ENCODE measurements at regions not wholly inside any gene's neighbourhood (a gene's known extent, or its start where the extent isn't known, plus 50 kb on each side); places are given as distances from the start of the nearest gene placed in this dataset.
"Not testable (repeated sequence)": the region's sequence is repeated elsewhere in the genome, so short reads cannot be mapped to it uniquely, and the experiment has no call there.

DNA sequence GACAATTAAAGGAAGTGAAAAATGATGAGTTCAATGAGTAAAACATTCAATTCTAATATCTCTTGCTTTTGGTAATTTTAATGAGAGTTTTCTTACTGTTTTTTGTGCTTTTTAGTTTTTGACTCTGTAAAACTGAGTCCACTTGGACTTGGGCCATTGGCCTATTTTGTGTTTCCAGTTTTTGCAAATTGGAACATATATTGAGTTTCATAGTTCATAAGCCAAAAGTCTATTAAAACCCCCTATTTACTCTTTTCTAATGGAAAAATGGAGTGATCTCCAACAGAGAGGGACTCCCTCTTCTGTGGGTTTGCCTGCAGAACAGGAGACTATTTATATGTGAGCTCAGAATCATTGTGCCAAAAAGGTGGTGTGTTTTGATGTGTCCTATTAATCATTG lies 219.7 kb upstream of the SPRY2 start:
- no peak for DNase-seq (ENCODE audit: low read depth in 2 of 2)

DNA sequence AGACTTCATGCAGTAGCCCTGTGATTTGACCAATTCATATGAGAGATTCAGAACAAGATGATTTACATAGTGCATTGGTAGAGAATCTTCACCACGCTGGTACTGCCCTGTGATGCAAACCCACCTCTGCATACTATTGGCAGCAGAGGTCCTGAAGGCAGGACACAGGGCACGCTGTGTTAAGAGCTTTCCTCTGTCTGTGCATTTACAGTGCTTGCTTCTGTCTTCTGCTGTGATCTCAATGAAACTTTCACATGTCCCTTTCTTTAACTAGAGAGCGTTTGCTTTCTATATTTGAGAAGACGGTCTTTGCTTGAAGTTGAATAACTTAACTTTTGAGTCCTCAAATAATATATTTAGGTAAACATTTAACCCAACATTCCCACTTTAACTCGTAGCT lies 219.0 kb upstream of the SPRY2 start:
- DNase-seq (ENCODE audit: low read depth in 2 of 2): no peak

GRCh38 chr13:80558074-80558473 lies 217.1 kb upstream of the SPRY2 start:
- DNase-seq (ENCODE audit: low read depth in 2 of 2): no peak

GRCh38 chr13:80555796-80556678 lies 215.1 kb upstream of the SPRY2 start:
- no peak for DNase-seq (ENCODE audit: low read depth in 2 of 2)

DNA sequence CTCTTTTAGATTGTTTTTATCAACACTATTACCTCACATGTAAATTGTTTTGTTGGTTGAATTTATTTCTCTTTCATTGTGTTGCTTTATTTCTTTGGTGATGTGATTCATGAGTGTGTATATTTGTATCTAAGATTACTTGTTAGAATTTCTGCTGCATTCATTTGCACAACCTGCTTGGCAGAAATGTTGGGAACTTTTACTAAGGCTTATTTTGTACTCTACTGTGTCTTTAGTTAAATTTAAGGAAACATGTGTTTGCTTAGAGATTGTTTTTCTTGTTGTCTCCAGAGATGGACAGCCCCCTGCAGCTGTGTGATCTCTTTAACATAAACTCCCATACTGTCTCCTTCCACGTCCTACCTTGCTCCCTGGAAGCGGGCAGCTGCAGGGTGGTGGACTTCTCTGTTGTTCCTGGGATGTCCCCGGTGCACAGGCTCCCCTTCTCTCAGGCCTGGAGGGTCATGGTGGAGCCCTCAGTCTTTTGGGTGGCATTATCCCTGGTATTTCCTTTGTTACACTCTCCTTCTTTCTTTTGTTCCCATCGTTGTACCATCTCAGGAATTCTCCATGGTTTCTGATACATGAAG lies 212.0 kb upstream of the SPRY2 start:
- no peak for DNase-seq (ENCODE audit: low read depth in 2 of 2)

GRCh38 chr13:80551650-80552497 lies 210.9 kb upstream of the SPRY2 start:
- DNase-seq (ENCODE audit: low read depth in 2 of 2): no peak

- no peak for DNase-seq (ENCODE audit: low read depth in 2 of 2)
These were observed 210.1 kb upstream of the SPRY2 start for GRCh38 chr13:80550971-80551441.

GRCh38 chr13:80548915-80549314 lies 208.0 kb upstream of the SPRY2 start:
- no peak for DNase-seq (ENCODE audit: low read depth in 2 of 2)

DNA sequence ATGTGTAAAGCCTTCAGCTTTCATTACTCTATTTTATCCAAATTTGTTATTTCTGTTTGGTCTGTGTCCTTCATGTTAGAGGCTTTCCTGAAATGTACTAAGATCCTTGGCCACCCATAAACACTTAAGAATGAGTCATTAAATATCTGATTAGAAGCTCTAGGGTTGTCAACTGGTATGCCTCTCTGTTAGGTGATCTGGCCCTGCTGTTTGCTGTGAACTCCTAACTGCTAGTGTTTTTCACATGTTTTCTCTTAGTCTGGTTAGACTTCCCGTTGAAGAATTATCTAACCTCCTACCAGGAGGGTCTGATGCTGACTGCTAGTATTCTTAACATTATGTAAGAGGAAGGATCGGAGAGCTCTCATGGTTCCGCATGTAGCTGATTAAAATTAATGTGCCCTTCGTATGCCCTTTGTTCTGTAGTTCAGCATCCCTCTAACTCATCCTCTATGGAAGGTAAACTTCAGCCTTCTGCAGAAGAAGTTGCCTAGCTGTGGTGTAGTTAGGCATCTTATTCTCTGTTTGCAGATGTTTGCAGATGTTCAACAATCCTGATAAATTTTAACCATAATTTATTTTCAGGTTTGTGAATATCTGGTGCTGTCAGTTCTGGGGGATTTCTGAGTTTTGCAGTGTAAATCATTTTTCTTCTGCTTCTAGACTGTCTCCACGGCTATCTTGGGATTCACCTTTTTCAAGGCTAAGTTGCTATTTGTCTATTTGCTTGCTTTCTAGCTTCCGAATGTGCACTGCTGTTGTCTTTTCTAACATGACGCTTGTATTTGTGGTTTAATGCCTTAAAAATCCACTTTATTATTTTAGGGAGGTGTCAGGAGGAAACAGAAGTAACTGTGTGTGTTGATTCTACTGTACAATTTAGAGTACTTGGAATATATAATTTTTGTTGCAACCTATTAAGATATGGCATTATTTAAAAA lies 207.2 kb upstream of the SPRY2 start:
- no peak for DNase-seq (ENCODE audit: low read depth in 2 of 2)

DNA sequence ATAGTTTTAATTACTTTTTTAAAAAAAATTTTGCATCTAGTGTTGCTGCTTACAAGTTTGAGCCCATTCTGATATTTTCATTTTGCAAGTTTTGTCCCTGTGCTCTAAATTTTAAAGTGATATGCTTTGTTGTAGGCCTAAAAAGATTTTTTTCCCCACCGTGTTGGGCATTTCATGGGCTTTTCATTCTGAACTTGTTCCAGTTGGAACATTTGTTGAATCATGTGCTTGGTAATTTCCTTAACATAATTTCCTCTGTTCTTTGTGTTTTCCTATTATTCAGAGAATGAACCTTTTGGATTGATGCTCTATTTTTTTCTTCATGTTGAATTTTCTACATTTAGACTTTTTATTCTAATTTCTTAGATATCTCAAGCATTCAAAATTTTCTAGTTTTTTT lies 206.4 kb upstream of the SPRY2 start:
- DNase-seq (ENCODE audit: low read depth in 2 of 2): no peak

DNA sequence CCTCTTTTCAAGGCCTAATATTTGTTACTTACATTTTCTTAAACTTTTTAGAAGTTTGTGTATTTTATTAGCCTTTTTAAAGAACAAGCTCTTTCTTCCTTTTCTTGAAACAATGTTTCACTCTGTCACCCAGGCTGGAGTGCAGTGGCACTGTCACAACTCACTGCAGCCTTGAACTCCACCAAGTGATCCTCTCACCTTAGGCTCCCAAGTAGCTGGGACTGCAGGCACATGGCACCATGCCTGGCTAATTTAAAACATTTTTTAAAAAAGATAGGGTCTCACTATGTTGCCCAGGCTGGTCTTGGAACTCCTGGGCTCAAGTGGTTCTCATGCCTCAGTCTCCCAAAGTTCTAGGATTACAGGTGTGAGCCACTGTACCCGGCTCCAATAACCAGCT lies 192.2 kb upstream of the SPRY2 start:
- DNase-seq (ENCODE audit: low read depth in 2 of 2): no peak

DNA sequence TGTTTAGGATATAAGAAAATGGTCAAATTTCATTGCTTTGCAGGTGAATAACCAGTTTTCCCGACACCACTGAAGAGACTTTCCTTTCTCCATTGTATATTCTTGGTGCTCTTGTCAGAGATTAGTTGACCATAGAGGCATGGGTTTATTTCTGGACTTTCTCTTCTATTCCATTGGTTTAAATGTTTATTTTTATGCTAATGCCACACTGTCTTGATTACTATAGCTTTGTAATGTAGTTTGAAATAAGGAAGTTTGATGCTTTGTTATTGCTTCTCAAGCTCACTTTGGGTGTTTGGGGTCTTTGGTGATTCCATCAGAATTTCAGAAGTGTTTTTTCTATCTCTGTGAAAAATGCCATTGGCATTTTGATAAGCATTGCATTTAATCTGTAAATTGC lies 190.0 kb upstream of the SPRY2 start:
- DNase-seq (ENCODE audit: low read depth in 2 of 2): no peak

DNA sequence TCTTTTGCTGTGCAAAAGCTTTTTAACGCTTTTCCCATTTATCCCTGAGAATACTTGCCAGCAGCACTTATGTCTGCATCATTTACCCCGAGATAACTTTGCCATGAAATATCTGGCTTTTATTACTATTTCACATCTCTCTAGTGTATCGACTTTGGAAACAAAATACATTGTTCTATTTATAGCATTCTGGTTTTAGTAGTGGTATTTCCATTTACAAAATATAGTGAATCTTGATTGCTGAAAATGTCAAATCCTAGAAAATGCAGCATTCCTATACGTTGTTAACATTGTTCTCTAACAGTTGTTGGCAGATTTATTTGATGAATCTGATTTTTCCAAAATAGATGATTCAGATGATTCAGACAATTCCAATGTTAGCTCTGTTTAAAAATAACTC lies 189.3 kb upstream of the SPRY2 start:
- no peak for DNase-seq (ENCODE audit: low read depth in 2 of 2)

- no peak for DNase-seq (ENCODE audit: low read depth in 2 of 2)
These were observed 188.8 kb upstream of the SPRY2 start for GRCh38 chr13:80529734-80530133.

GRCh38 chr13:80528733-80529132 lies 187.8 kb upstream of the SPRY2 start:
- no peak for DNase-seq (ENCODE audit: low read depth in 2 of 2)

GRCh38 chr13:80527400-80527799 lies 186.5 kb upstream of the SPRY2 start:
- DNase-seq (ENCODE audit: low read depth in 2 of 2): no peak

GRCh38 chr13:80524447-80525215 lies 183.7 kb upstream of the SPRY2 start:
- DNase-seq (ENCODE audit: low read depth in 2 of 2): no peak

DNA sequence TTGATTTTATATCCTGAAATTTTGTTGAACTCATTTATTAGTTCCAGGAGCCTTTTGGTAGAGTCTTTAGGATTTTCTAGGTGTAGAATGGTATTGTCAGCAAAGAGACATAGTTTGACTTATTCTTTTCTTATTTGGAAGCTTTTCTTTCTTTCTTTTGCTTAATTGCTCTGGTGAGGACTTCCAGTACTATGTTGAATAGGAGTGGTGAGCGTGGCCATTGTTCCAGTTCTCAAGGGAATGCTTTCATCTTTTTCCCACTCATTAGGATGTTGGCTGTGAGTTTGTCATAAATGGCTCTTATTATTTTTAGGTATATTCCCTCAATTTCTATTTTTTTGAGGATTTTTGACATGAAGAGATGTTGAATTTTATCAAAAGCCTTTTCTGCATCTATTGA lies 182.2 kb upstream of the SPRY2 start:
- DNase-seq (ENCODE audit: low read depth in 2 of 2): no peak

GRCh38 chr13:80522463-80522862 lies 181.5 kb upstream of the SPRY2 start:
- DNase-seq (ENCODE audit: low read depth in 2 of 2): not testable (repeated sequence)

- DNase-seq (ENCODE audit: low read depth in 2 of 2): no peak
These were observed 176.0 kb upstream of the SPRY2 start for GRCh38 chr13:80516818-80517348.
